H9 (cell line): ENCODE measurements at regions not wholly inside any gene's neighbourhood (a gene's known extent, or its start where the extent isn't known, plus 50 kb on each side); places are given as distances from the start of the nearest gene placed in this dataset.

Source experiments
- DNase-seq: peaks from one replicate; pipeline ENCODE4 v3.0.0-alpha.2; 2017
- H2AFZ ChIP-seq: one replicate; pipeline ENCODE4 v1.6.1; 2013; ENCODE audit warnings: mild to moderate bottlenecking, low read length, control low read depth, moderate library complexity
- H2AK5ac ChIP-seq: 2 replicates; pipeline ENCODE4 v1.6.1; 2013; ENCODE audit warnings: low read length, control low read depth, mixed read lengths; ENCODE audit not compliant: insufficient read length
- H2BK120ac ChIP-seq: one replicate; pipeline ENCODE4 v1.6.1; 2013; ENCODE audit warnings: low read depth, mild to moderate bottlenecking, low read length, control low read depth, inconsistent platforms; ENCODE audit not compliant: poor library complexity, severe bottlenecking
- H2BK12ac ChIP-seq: 2 replicates; pipeline ENCODE4 v1.6.1; 2013; ENCODE audit warnings: low read length, control low read depth, mixed read lengths, low read depth; ENCODE audit not compliant: insufficient read length
- H2BK15ac ChIP-seq: 2 replicates; pipeline ENCODE4 v1.6.1; 2013; ENCODE audit warnings: low read depth, low read length, control low read depth
- H2BK20ac ChIP-seq: one replicate; pipeline ENCODE4 v1.6.1; 2013; ENCODE audit warnings: low read depth, mild to moderate bottlenecking, low read length, control low read depth, inconsistent platforms; ENCODE audit not compliant: poor library complexity, severe bottlenecking
- H2BK5ac ChIP-seq: 2 replicates; pipeline ENCODE4 v1.6.1; 2013; ENCODE audit warnings: low read length, control low read depth, mixed read lengths; ENCODE audit not compliant: insufficient read length
- H3K14ac ChIP-seq: 2 replicates; pipeline ENCODE4 v1.6.1; 2013; ENCODE audit warnings: low read length, control low read depth; ENCODE audit not compliant: insufficient read depth
- H3K18ac ChIP-seq: 2 replicates; pipeline ENCODE4 v1.6.1; 2013; ENCODE audit warnings: low read depth, mild to moderate bottlenecking, mixed read lengths, low read length, control low read depth; ENCODE audit not compliant: insufficient read length
- H3K23ac ChIP-seq: 2 replicates; pipeline ENCODE4 v1.6.1; 2013; ENCODE audit warnings: low read length, control low read depth, mixed read lengths, low read depth; ENCODE audit not compliant: insufficient read length
- H3K23me2 ChIP-seq: 2 replicates; pipeline ENCODE4 v1.6.1; 2013; ENCODE audit warnings: low read depth, mild to moderate bottlenecking, mixed read lengths, low read length, control low read depth; ENCODE audit not compliant: insufficient read length, poor library complexity, severe bottlenecking
- H3K27ac ChIP-seq: 2 replicates; pipeline ENCODE4 v1.5.1; 2013; ENCODE audit warnings: low read length, control low read depth, mixed read lengths, low read depth; ENCODE audit not compliant: insufficient read length
- H3K27me3 ChIP-seq: 2 replicates; pipeline ENCODE4 v1.6.1; 2013; ENCODE audit warnings: low read length, control low read depth, inconsistent platforms; ENCODE audit not compliant: insufficient read depth
- H3K4ac ChIP-seq: 2 replicates; pipeline ENCODE4 v1.6.1; 2013; ENCODE audit warnings: low read depth, mild to moderate bottlenecking, control low read depth, inconsistent platforms, low read length, moderate library complexity
- H3K4me1 ChIP-seq: 2 replicates; pipeline ENCODE4 v1.6.1; 2013; ENCODE audit warnings: low read length, control low read depth, inconsistent platforms; ENCODE audit not compliant: insufficient read depth
- H3K4me2 ChIP-seq: 2 replicates; pipeline ENCODE4 v1.6.1; 2013; ENCODE audit warnings: low read length, control low read depth, mixed read lengths; ENCODE audit not compliant: insufficient read length, insufficient read depth
- H3K56ac ChIP-seq: 2 replicates; pipeline ENCODE4 v1.6.1; 2013; ENCODE audit warnings: low read depth, mild to moderate bottlenecking, mixed read lengths, low read length, control low read depth; ENCODE audit not compliant: insufficient read length
- H3K79me1 ChIP-seq: 2 replicates; pipeline ENCODE4 v1.6.1; 2013; ENCODE audit warnings: low read depth, mild to moderate bottlenecking, moderate library complexity, low read length, control low read depth, inconsistent platforms; ENCODE audit not compliant: insufficient read depth, poor library complexity, severe bottlenecking
- H3K79me2 ChIP-seq: 2 replicates; pipeline ENCODE4 v1.6.1; 2013; ENCODE audit warnings: low read length, control low read depth, inconsistent platforms; ENCODE audit not compliant: insufficient read depth
- H3K9ac ChIP-seq: 2 replicates; pipeline ENCODE4 v1.6.1; 2013; ENCODE audit warnings: low read length, control low read depth, mixed read lengths; ENCODE audit not compliant: insufficient read length; ENCODE audit errors: extremely low read depth
- H3K9me3 ChIP-seq: one replicate; pipeline ENCODE4 v1.6.1; 2013; ENCODE audit warnings: low read depth, low read length, inconsistent platforms; ENCODE audit not compliant: control insufficient read depth
- H3T11ph ChIP-seq: one replicate; pipeline ENCODE4 v1.6.1; 2013; ENCODE audit warnings: mild to moderate bottlenecking, low read length, control low read depth, inconsistent platforms
- H4K20me1 ChIP-seq: one replicate; pipeline ENCODE4 v1.6.1; 2013; ENCODE audit not compliant: control insufficient read depth, insufficient read length, insufficient read depth
- H4K5ac ChIP-seq: 2 replicates; pipeline ENCODE4 v1.6.1; 2013; ENCODE audit warnings: low read depth, mild to moderate bottlenecking, mixed read lengths, low read length, control low read depth; ENCODE audit not compliant: insufficient read length
- H4K8ac ChIP-seq: replicated peaks from 2 replicates; pipeline ENCODE4 v1.6.1; 2013; ENCODE audit warnings: low read length, control low read depth, mixed read lengths, low read depth; ENCODE audit not compliant: insufficient read length
- H4K91ac ChIP-seq: 2 replicates; pipeline ENCODE4 v1.6.1; 2013; ENCODE audit warnings: low read depth, mild to moderate bottlenecking, moderate library complexity, mixed read lengths, low read length, control low read depth; ENCODE audit not compliant: insufficient read length
- H3K27ac Mint-ChIP-seq, 3 experiments: 2 replicates in 2 of 3; 3 replicates in 1 of 3; pipeline ENCODE4 v1.8.0; 2020 to 2021; ENCODE audit warnings: mixed read lengths in 3 of 3, mild to moderate bottlenecking in 1 of 3, moderate library complexity in 1 of 3
- H3K27me3 Mint-ChIP-seq: 2 replicates; pipeline ENCODE4 v1.8.0; 2021; ENCODE audit warnings: low read depth, mild to moderate bottlenecking, moderate library complexity, mixed read lengths
- H3K36me3 Mint-ChIP-seq, 3 experiments: 2 replicates in 2 of 3; 3 replicates in 1 of 3; pipeline ENCODE4 v1.8.0; 2020 to 2021; ENCODE audit warnings: low read depth in 3 of 3, mixed read lengths in 3 of 3; ENCODE audit not compliant: insufficient read depth in 1 of 3
- H3K4me1 Mint-ChIP-seq, 2 experiments: 2 replicates each; pipeline ENCODE4 v1.8.0; 2020; ENCODE audit warnings: mixed read lengths in 2 of 2
- H3K4me3 Mint-ChIP-seq, 2 experiments: 2 replicates in 1 of 2; 3 replicates in 1 of 2; pipeline ENCODE4 v1.8.0; 2020 to 2021; ENCODE audit warnings: mild to moderate bottlenecking in 2 of 2, mixed read lengths in 2 of 2, moderate library complexity in 1 of 2
- H3K9me3 Mint-ChIP-seq, 2 experiments: 2 replicates in 1 of 2; 3 replicates in 1 of 2; pipeline ENCODE4 v1.8.0; 2020; ENCODE audit warnings: mild to moderate bottlenecking in 2 of 2, mixed read lengths in 2 of 2, moderate library complexity in 1 of 2
- WGBS: extraction: QIAGEN DNeasy Blood & Tissue Kit; methylation state at CpG from one replicate; pipeline ENCODE4 v1.1.7; 2013; ENCODE audit warnings: missing lambda C conversion rate, low lambda C conversion rate, mixed read lengths; ENCODE audit not compliant: insufficient read length; ENCODE audit errors: extremely low coverage; 5-methylcytosine and 5-hydroxymethylcytosine counted together
- TF ChIP-seq, protein P1 (sequence below): fragments of 200-600 bp; sonication (generic); conservative IDR thresholded peaks from 3 replicates; pipeline ENCODE4 v1.8.0; 2021; ENCODE audit warnings: antibody characterized with exemption, mild to moderate bottlenecking

DNA sequence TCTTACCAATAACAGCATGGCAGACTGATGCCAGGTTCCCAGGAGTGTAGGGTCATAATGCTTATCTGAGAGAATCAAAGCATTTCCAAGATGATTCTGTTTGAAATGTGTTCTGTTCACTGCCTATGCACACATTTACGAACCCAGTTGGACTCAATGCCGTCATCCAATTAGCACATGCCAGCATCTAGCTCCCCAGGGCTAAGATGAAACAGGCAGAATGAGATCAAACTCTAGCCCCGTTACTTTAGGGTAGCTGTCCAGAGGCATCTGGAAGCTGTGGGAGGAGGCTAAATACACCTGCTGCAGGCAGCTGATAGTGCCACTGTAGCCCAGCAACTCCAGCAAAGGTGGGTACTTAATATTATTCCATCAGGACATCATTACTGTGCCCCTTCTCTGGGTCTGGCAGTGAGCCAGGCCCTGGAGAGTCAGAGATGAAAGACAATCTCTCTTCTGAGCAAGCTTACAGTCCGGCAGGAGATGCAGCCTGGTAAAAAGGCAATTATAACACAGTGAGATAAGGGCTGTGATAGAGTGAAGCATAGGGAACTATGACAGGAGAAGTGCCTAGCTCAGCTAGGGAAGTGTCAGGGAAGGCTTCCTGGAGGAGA lies 156.4 kb upstream of the PPP2R3A start:
- Mint-ChIP-seq H3K27ac (no peak overlapping the region; a peak in 1 of 7 replicates), H3K4me1 (peaks cover 28 to 30% of the 10 kb centered on the region in 2 experiments), H3K36me3 (no peaks in the 10 kb centered on the region; a peak in 1 of 7 replicates), H3K9me3 (no peaks in the 10 kb centered on the region), H3K4me3 (no peak overlapping the region), H3K27me3 (peaks cover 3% of the 10 kb centered on the region; the same call in 1 of the 2 replicates)
- Histone ChIP-seq H2BK5ac (no peak overlapping the region), H3K56ac (no peak overlapping the region), H3T11ph (no peak overlapping the region), H3K79me2 (no peaks in the 10 kb centered on the region), H3K27ac (no peak overlapping the region), H3K4ac (no peak overlapping the region), H3K23me2 (no peaks in the 10 kb centered on the region), H3K4me1 (peaks cover 3% of the 10 kb centered on the region; the same call in 1 of the 2 replicates), H4K8ac (no peak overlapping the region), H3K79me1 (no peaks in the 10 kb centered on the region), H2AFZ (no peak overlapping the region), H3K27me3 (no peaks in the 10 kb centered on the region; the same call in 1 of the 2 replicates), H3K18ac (no peak overlapping the region), H3K9ac (no peak overlapping the region), H3K4me2 (no peak overlapping the region), H4K5ac (no peak overlapping the region), H3K9me3 (no peaks in the 10 kb centered on the region), H2BK20ac (no peak overlapping the region), H2BK120ac (no peak overlapping the region), H4K91ac (no peak overlapping the region), H3K23ac (no peak overlapping the region), H2BK15ac (no peak overlapping the region), H4K20me1 (no peaks in the 10 kb centered on the region), H3K14ac (no peak overlapping the region), H2AK5ac (no peak overlapping the region), H2BK12ac (no peak overlapping the region)
- no peak for DNase-seq
- no CpG with 5 or more reads among the region's 4 CpGs for WGBS
- TF ChIP-seq, protein P1, sequence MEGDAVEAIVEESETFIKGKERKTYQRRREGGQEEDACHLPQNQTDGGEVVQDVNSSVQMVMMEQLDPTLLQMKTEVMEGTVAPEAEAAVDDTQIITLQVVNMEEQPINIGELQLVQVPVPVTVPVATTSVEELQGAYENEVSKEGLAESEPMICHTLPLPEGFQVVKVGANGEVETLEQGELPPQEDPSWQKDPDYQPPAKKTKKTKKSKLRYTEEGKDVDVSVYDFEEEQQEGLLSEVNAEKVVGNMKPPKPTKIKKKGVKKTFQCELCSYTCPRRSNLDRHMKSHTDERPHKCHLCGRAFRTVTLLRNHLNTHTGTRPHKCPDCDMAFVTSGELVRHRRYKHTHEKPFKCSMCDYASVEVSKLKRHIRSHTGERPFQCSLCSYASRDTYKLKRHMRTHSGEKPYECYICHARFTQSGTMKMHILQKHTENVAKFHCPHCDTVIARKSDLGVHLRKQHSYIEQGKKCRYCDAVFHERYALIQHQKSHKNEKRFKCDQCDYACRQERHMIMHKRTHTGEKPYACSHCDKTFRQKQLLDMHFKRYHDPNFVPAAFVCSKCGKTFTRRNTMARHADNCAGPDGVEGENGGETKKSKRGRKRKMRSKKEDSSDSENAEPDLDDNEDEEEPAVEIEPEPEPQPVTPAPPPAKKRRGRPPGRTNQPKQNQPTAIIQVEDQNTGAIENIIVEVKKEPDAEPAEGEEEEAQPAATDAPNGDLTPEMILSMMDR = no peak
